Caco-2 (cell line): ENCODE measurements at regions not wholly inside any gene's neighbourhood (a gene's known extent, or its start where the extent isn't known, plus 50 kb on each side); places are given as distances from the start of the nearest gene placed in this dataset.

Experiments used
- BruUV-seq: library from RNA; stranded (reverse); fragments of 400-500 nt; replicated peaks from 2 replicates; lab custom pipeline; 2021; lab: Mats Ljungman, UMichigan
- CTCF ChIA-PET: fragments of 300-600 bp; sonication (Branson Sonifier 250); formaldehyde crosslinking; loops from one replicate; lab custom pipeline; 2022; ENCODE audit warnings: antibody characterized with exemption; lab: Charles Lee
- POLR2A ChIA-PET: fragments of 300-600 bp; sonication (Branson Sonifier 250); formaldehyde crosslinking; loops from one replicate; lab custom pipeline; 2022; ENCODE audit warnings: antibody characterized with exemption; lab: Charles Lee
- DNase-seq, 2 experiments: peaks; one replicate each; pipeline versions ENCODE4 v3.0.0 to v3.0.0-alpha.2; 2020 to 2022
- H3K27me3 ChIP-seq: replicated peaks from 2 replicates; pipeline ENCODE4 v1.6.0; 2011; ENCODE audit warnings: low read length; ENCODE audit not compliant: control insufficient read depth, insufficient read depth
- H3K36me3 ChIP-seq: 2 replicates; pipeline ENCODE4 v1.5.1; 2011; ENCODE audit warnings: low read length; ENCODE audit not compliant: control insufficient read depth, insufficient read depth
- H3K4me1 ChIP-seq: fragments of 250-450 bp; sonication (Bioruptor Pico); 2 replicates; pipeline ENCODE4 v1.5.1; 2020; ENCODE audit warnings: mild to moderate bottlenecking
- H3K4me3 ChIP-seq: 2 replicates; pipeline ENCODE4 v1.5.1; 2011; ENCODE audit warnings: low read depth, mild to moderate bottlenecking, control low read depth, low read length
- H3K9me3 ChIP-seq: fragments of 250-450 bp; sonication (Bioruptor Pico); 2 replicates; pipeline ENCODE4 v1.5.1; 2020; ENCODE audit warnings: mild to moderate bottlenecking, moderate library complexity
- H3K27ac Mint-ChIP-seq: one replicate; pipeline ENCODE4 v1.8.0; 2022; ENCODE audit warnings: mixed read lengths; ENCODE audit not compliant: unreplicated experiment
- H3K27me3 Mint-ChIP-seq: one replicate; pipeline ENCODE4 v1.8.0; 2022; ENCODE audit warnings: mixed read lengths; ENCODE audit not compliant: insufficient read depth, unreplicated experiment
- H3K36me3 Mint-ChIP-seq: one replicate; pipeline ENCODE4 v1.8.0; 2022; ENCODE audit warnings: mild to moderate bottlenecking, mixed read lengths; ENCODE audit not compliant: insufficient read depth, unreplicated experiment
- H3K4me1 Mint-ChIP-seq: one replicate; pipeline ENCODE4 v1.8.0; 2022; ENCODE audit warnings: low read depth, mixed read lengths; ENCODE audit not compliant: unreplicated experiment
- H3K4me3 Mint-ChIP-seq: one replicate; pipeline ENCODE4 v1.8.0; 2022; ENCODE audit warnings: mild to moderate bottlenecking, moderate library complexity, mixed read lengths; ENCODE audit not compliant: unreplicated experiment
- H3K9me3 Mint-ChIP-seq: one replicate; pipeline ENCODE4 v1.8.0; 2022; ENCODE audit warnings: mixed read lengths; ENCODE audit not compliant: unreplicated experiment
- intact Hi-C: fragments of 100-400 bp; cut with micrococcal nuclease; formaldehyde crosslinking; loops from one replicate; pipeline ENCODE4 v1.10.0; 2022; ENCODE audit not compliant: unreplicated experiment
- TF ChIP-seq, protein P1 (sequence below), 2 experiments: fragments of 200-600 bp in 1 of 2; IDR thresholded peaks; 1 replicate in 1 of 2; 2 replicates in 1 of 2; pipeline versions ENCODE4 v1.5.1 to v1.8.0; 2011 to 2022; ENCODE audit warnings: antibody characterized with exemption in 1 of 2, control low read depth in 1 of 2, inconsistent platforms in 1 of 2, low read depth in 1 of 2, low read length in 1 of 2, mild to moderate bottlenecking in 1 of 2, moderate library complexity in 1 of 2; ENCODE audit not compliant: insufficient read depth in 1 of 2, severe bottlenecking in 1 of 2, unreplicated experiment in 1 of 2

DNA sequence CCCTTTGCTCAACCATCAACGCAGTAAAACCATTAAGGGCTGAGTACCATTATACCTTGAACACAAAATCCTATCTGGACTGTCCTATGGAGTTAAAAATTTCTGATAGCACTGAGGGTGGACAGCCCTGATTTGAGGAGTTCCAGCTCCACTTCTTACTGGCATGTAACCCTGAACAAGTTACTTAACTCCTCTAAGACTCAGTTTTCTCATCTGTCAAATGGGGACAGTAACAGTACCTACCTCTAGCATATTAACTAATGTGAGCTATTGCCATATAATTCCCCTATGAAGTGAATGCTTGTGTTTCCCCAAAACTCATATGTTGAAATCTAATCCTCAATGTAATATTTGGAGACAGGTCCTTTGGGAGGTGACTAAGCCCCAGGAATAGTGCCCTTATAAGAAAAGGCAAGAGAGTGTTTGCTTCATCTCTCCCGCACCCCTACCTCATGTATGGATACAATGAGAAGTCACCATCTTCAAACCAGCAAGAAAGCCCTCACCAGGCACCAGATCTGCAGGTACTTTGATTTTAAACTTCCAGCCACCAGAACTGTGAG, 61.9 kb upstream of the DOCK9 start:
- POLR2A ChIA-PET: no interaction called here
- no peaks in the 10 kb centered on the region for H3K27me3 Mint-ChIP-seq
- BruUV-seq: no TSS peak
- CTCF ChIA-PET: no interaction called here
- no peak overlapping the region for H3K4me3 Mint-ChIP-seq
- H3K36me3 Mint-ChIP-seq: no peaks in the 10 kb centered on the region
- H3K4me3 ChIP-seq: no peak overlapping the region
- H3K9me3 ChIP-seq: no peaks in the 10 kb centered on the region
- H3K27ac Mint-ChIP-seq: no peak overlapping the region
- peaks cover 30% of the 10 kb centered on the region for H3K4me1 ChIP-seq
- no peaks in the 10 kb centered on the region for H3K36me3 ChIP-seq
- H3K9me3 Mint-ChIP-seq: no peaks in the 10 kb centered on the region
- peaks cover 47% of the 10 kb centered on the region for H3K4me1 Mint-ChIP-seq
- intact Hi-C loops: loop anchor here (2.0 to 5.0 kb wide), 2 partner anchors 21 to 48 kb away; no protein-coding TSS in a partner anchor
- DNase-seq: no peak
- H3K27me3 ChIP-seq: no peaks in the 10 kb centered on the region
- TF ChIP-seq, protein P1, sequence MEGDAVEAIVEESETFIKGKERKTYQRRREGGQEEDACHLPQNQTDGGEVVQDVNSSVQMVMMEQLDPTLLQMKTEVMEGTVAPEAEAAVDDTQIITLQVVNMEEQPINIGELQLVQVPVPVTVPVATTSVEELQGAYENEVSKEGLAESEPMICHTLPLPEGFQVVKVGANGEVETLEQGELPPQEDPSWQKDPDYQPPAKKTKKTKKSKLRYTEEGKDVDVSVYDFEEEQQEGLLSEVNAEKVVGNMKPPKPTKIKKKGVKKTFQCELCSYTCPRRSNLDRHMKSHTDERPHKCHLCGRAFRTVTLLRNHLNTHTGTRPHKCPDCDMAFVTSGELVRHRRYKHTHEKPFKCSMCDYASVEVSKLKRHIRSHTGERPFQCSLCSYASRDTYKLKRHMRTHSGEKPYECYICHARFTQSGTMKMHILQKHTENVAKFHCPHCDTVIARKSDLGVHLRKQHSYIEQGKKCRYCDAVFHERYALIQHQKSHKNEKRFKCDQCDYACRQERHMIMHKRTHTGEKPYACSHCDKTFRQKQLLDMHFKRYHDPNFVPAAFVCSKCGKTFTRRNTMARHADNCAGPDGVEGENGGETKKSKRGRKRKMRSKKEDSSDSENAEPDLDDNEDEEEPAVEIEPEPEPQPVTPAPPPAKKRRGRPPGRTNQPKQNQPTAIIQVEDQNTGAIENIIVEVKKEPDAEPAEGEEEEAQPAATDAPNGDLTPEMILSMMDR (IDR thresholded peaks at IDR 0.05; ENCODE audit: insufficient read depth in 1 of 2, low read depth in 1 of 2, low read length in 1 of 2, severe bottlenecking in 1 of 2, unreplicated experiment in 1 of 2): no peak

DNA sequence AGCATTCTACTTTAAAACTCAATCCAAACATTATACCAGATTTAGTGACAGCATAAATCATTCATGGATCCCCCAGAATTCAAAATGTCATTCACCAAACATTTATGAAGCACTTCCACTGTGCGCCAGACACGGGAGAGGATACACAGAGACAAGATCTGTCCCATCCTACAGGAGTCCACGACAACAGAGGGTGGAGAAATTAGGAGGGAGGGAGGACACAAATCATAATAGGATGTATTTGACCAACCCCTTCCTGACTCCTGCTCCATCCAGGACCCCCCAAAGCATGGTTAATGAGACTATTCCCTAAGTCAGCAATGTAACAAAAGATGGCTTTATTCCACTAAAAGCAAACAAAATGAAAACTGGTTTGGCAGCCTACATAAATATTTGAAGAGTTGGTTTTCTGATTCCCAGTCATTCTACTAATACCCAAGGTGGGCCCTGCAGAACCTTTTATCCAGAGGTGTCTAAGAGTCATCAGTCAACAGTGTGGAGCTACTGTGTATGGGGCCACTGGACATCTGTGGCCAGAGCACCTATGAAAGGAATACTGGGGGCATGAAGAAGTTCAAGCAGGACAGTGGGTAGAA, 62.8 kb upstream of the DOCK9 start:
- H3K27me3 Mint-ChIP-seq: no peaks in the 10 kb centered on the region
- intact Hi-C loops: loop anchor here (2.0 to 5.0 kb wide), 2 partner anchors 20 to 47 kb away; no protein-coding TSS in a partner anchor
- Histone ChIP-seq H3K4me3 (no peak overlapping the region), H3K4me1 (peaks cover 24% of the 10 kb centered on the region), H3K36me3 (no peaks in the 10 kb centered on the region), H3K9me3 (no peaks in the 10 kb centered on the region), H3K27me3 (no peaks in the 10 kb centered on the region)
- no TSS peak for BruUV-seq
- H3K9me3 Mint-ChIP-seq: no peaks in the 10 kb centered on the region
- H3K36me3 Mint-ChIP-seq: no peaks in the 10 kb centered on the region
- H3K27ac Mint-ChIP-seq: peak overlapping the region; percentile 26
- POLR2A ChIA-PET: no interaction called here
- H3K4me3 Mint-ChIP-seq: no peak overlapping the region
- peak in 1 of 2 experiments; percentile 55 for DNase-seq
- CTCF ChIA-PET: no interaction called here
- peaks cover 49% of the 10 kb centered on the region for H3K4me1 Mint-ChIP-seq
- TF ChIP-seq, protein P1 (IDR thresholded peaks at IDR 0.05; ENCODE audit: insufficient read depth in 1 of 2, low read depth in 1 of 2, low read length in 1 of 2, severe bottlenecking in 1 of 2, unreplicated experiment in 1 of 2): no peak

DNA sequence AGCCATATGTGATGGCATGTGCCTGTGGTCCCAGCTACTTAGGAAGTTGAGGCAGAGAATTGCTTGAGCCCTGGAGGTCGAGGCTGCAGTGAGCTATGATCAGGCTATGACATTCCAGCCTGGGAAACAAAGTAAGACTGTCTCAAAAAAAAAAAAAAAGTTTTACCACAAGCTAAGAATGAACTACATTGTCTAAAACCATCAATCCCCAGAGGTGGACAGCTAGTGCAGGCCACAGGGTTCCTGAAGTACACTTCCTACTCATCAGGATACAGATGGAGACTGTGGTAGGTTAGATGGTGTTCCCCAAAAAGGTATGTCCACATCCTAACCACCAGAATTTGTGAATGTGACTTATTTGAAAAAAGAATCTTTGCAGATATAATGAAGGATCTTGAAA, 63.5 kb upstream of the DOCK9 start:
- intact Hi-C loops: loop anchor here (2.0 to 5.0 kb wide), 2 partner anchors 19 to 46 kb away; no protein-coding TSS in a partner anchor
- CTCF ChIA-PET: no interaction called here
- H3K4me3 ChIP-seq: no peak overlapping the region

More for the DNA sequence above, 63.5 kb upstream of the DOCK9 start:
- Mint-ChIP-seq H3K4me1 (peaks cover 52% of the 10 kb centered on the region), H3K9me3 (no peaks in the 10 kb centered on the region), H3K36me3 (no peaks in the 10 kb centered on the region), H3K27ac (no peak overlapping the region), H3K27me3 (no peaks in the 10 kb centered on the region), H3K4me3 (no peak overlapping the region)
- POLR2A ChIA-PET: no interaction called here
- peaks cover 27% of the 10 kb centered on the region for H3K4me1 ChIP-seq
- no peaks in the 10 kb centered on the region for H3K27me3 ChIP-seq
- BruUV-seq: no TSS peak
- H3K36me3 ChIP-seq: no peaks in the 10 kb centered on the region
- TF ChIP-seq, protein P1 (IDR thresholded peaks at IDR 0.05; ENCODE audit: insufficient read depth in 1 of 2, low read depth in 1 of 2, low read length in 1 of 2, severe bottlenecking in 1 of 2, unreplicated experiment in 1 of 2): no peak
- no peaks in the 10 kb centered on the region for H3K9me3 ChIP-seq
- no peak for DNase-seq
